ENCODE measurements at regions not wholly inside any gene's neighbourhood (a gene's known extent, or its start where the extent isn't known, plus 50 kb on each side); places are given as distances from the start of the nearest gene placed in this dataset.
A peak's percentile ranks its signal among the peaks of the same experiment; 100 is the strongest.

DNA sequence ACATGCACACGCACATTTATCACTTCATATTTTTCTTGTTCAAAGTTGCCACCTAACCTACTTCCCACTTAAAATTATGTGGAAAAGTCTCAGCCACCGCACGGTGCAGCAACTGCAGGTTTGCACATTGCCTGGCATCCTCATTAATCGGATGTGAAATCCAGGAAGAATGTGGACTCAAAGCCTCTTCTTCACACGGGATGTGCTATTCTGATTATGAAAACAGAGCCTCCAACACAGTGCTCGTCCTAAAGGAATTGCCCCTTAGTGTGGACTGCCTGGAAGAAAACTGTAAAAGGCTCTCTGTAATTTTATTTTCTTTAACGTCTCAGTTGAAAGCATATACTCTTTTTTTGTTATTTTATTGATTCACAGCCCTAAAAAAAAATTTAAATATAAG, 1303.5 kb downstream of the EFNB2 start:
- peaks cover 20% of the 10 kb centered on the region for H3K4me1 Mint-ChIP-seq (ENCODE audit: low read depth)
- TF ChIP-seq, protein P1, sequence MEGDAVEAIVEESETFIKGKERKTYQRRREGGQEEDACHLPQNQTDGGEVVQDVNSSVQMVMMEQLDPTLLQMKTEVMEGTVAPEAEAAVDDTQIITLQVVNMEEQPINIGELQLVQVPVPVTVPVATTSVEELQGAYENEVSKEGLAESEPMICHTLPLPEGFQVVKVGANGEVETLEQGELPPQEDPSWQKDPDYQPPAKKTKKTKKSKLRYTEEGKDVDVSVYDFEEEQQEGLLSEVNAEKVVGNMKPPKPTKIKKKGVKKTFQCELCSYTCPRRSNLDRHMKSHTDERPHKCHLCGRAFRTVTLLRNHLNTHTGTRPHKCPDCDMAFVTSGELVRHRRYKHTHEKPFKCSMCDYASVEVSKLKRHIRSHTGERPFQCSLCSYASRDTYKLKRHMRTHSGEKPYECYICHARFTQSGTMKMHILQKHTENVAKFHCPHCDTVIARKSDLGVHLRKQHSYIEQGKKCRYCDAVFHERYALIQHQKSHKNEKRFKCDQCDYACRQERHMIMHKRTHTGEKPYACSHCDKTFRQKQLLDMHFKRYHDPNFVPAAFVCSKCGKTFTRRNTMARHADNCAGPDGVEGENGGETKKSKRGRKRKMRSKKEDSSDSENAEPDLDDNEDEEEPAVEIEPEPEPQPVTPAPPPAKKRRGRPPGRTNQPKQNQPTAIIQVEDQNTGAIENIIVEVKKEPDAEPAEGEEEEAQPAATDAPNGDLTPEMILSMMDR (IDR thresholded peaks at IDR 0.05), result no peak
- H3K4me3 Mint-ChIP-seq (ENCODE audit: unreplicated experiment), result no peak overlapping the region
- H3K9me3 Mint-ChIP-seq (ENCODE audit: low read depth), result peaks cover 15% of the 10 kb centered on the region
- no peak for DNase-seq (ENCODE audit: low spot score)
- no peaks in the 10 kb centered on the region for H3K27me3 Mint-ChIP-seq (ENCODE audit: low read depth)
- H3K27ac Mint-ChIP-seq (ENCODE audit: unreplicated experiment), result no peak overlapping the region
- H3K36me3 Mint-ChIP-seq (ENCODE audit: low read depth), result no peaks in the 10 kb centered on the region

DNA sequence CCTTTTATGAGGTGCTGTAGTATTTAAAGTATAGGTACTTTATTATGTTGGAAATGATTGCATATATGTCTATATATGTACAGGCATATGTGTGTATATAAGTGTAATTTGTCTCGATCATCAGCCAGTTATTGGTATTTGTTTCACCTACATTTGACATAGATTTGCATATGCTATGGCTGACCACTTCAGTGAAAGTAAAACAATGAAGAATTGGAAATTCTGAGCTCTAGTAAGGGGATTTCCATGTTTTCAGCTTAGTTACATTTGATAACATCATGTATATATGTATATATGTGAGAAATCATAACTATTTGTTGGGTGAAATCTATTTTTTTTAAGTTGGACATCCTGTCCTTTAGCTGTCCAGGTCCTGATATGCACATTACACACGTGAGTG, 1303.9 kb downstream of the EFNB2 start:
- no peak for DNase-seq (ENCODE audit: low spot score)
- no peak overlapping the region for H3K27ac Mint-ChIP-seq (ENCODE audit: unreplicated experiment)
- H3K27me3 Mint-ChIP-seq (ENCODE audit: low read depth), result no peaks in the 10 kb centered on the region
- H3K4me1 Mint-ChIP-seq (ENCODE audit: low read depth), result peaks cover 22% of the 10 kb centered on the region
- H3K9me3 Mint-ChIP-seq (ENCODE audit: low read depth), result peaks cover 15% of the 10 kb centered on the region
- H3K36me3 Mint-ChIP-seq (ENCODE audit: low read depth), result no peaks in the 10 kb centered on the region
- TF ChIP-seq, protein P1 (IDR thresholded peaks at IDR 0.05), result no peak
- no peak overlapping the region for H3K4me3 Mint-ChIP-seq (ENCODE audit: unreplicated experiment)

DNA sequence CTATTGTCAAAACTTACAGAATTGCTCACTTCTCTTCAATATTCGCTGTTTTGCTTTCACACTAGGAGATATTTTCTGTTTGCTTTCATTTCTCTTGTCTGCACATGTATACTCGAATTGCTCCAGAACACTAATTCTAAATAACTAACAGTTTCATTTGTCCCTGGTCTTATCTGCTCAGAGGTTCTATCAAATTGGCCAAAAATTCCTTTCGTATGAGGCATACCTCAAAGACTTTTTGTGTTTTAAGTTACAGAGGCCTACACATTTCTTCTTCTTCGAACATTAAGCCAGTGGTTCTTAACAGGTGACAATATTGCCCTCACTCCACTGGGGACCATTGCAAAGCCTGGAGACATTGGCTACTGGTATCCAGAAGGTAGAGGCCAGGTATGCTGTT, 1314.6 kb downstream of the EFNB2 start:
- H3K9me3 Mint-ChIP-seq (ENCODE audit: low read depth), result peaks cover 11% of the 10 kb centered on the region
- TF ChIP-seq, protein P1 (IDR thresholded peaks at IDR 0.05), result no peak
- H3K4me3 Mint-ChIP-seq (ENCODE audit: unreplicated experiment), result no peak overlapping the region
- H3K27me3 Mint-ChIP-seq (ENCODE audit: low read depth), result no peaks in the 10 kb centered on the region
- no peak overlapping the region for H3K27ac Mint-ChIP-seq (ENCODE audit: unreplicated experiment)
- H3K4me1 Mint-ChIP-seq (ENCODE audit: low read depth), result peaks cover 21% of the 10 kb centered on the region
- peaks cover 1% of the 10 kb centered on the region for H3K36me3 Mint-ChIP-seq (ENCODE audit: low read depth)
- DNase-seq (ENCODE audit: low spot score), result no peak

DNA sequence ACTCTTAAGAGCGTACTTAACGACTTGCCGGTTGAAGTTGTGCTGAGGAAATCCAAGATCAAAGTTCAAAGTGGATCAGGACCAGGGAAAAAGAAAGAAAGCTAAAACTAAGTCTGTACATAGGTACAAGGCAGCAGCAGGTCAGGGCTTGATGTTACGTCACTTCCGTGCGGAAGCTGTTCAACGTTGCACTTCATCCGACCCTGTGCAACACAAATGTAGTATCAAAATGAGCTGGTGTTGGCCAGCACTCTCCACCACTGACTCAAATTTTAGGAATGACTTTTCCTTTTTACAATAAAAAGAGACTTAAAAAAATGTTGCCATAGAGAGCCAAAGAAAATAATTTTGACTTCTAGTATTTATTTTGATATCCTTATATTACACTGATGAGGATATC, 1315.4 kb downstream of the EFNB2 start:
- Mint-ChIP-seq H3K27ac (ENCODE audit: unreplicated experiment) (peak overlapping the region; percentile 71), H3K36me3 (ENCODE audit: low read depth) (peaks cover 1% of the 10 kb centered on the region), H3K27me3 (ENCODE audit: low read depth) (no peaks in the 10 kb centered on the region), H3K4me1 (ENCODE audit: low read depth) (peaks cover 21% of the 10 kb centered on the region), H3K9me3 (ENCODE audit: low read depth) (peaks cover 11% of the 10 kb centered on the region), H3K4me3 (ENCODE audit: unreplicated experiment) (no peak overlapping the region)
- DNase-seq (ENCODE audit: low spot score), result no peak
- TF ChIP-seq, protein P1 (IDR thresholded peaks at IDR 0.05), result no peak

DNA sequence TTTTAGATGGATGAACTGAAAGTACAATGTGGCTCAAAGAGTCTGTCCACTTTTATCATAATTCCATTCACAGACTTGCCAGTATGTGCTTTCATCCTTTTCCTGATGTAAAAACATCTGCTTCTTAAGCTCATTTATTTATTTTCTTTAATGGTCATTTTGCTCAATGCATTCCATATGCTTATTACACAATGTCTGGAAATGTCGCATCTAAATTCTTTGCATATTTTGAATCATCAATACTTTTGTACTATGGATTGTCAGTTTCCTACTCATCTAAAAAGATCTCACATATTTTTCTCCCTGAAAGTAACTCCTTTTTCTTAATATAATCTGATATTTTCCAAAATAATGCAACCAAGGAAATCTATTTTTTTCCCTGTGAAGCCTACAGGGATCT, 1315.8 kb downstream of the EFNB2 start:
- TF ChIP-seq, protein P1 (IDR thresholded peaks at IDR 0.05), result no peak
- Mint-ChIP-seq H3K4me1 (ENCODE audit: low read depth) (peaks cover 21% of the 10 kb centered on the region), H3K4me3 (ENCODE audit: unreplicated experiment) (no peak overlapping the region), H3K27ac (ENCODE audit: unreplicated experiment) (peak overlapping the region; percentile 71), H3K9me3 (ENCODE audit: low read depth) (peaks cover 10% of the 10 kb centered on the region), H3K36me3 (ENCODE audit: low read depth) (peaks cover 1% of the 10 kb centered on the region), H3K27me3 (ENCODE audit: low read depth) (no peaks in the 10 kb centered on the region)
- no peak for DNase-seq (ENCODE audit: low spot score)

Measured in chondrocyte (in vitro differentiated cells).